Activated T-helper 17 cell treated with anti-CD3 and anti-CD28 coated beads, Interleukin-2, amount 50 U/mL, for 72 hours (primary cell): ENCODE measurements at regions not wholly inside any gene's neighbourhood (a gene's known extent, or its start where the extent isn't known, plus 50 kb on each side); places are given as distances from the start of the nearest gene placed in this dataset.

Experiments used
- ATAC-seq: fragments of 150-1000 bp; cut with Tn5 transposase; replicated peaks from 2 replicates; pipeline ENCODE4 v1.10.0; 2021; ENCODE audit warnings: mild to moderate bottlenecking, moderate library complexity
- H3K27ac Mint-ChIP-seq: one replicate; pipeline ENCODE4 v1.8.0; 2022; ENCODE audit warnings: mixed read lengths
- H3K27me3 Mint-ChIP-seq: one replicate; pipeline ENCODE4 v1.8.0; 2022; ENCODE audit warnings: mixed read lengths
- H3K36me3 Mint-ChIP-seq: one replicate; pipeline ENCODE4 v1.8.0; 2022; ENCODE audit warnings: low read depth, mild to moderate bottlenecking, mixed read lengths
- H3K4me1 Mint-ChIP-seq: one replicate; pipeline ENCODE4 v1.8.0; 2022; ENCODE audit warnings: mixed read lengths
- H3K4me3 Mint-ChIP-seq: one replicate; pipeline ENCODE4 v1.8.0; 2022; ENCODE audit warnings: mild to moderate bottlenecking, mixed read lengths
- H3K9me3 Mint-ChIP-seq: one replicate; pipeline ENCODE4 v1.8.0; 2022; ENCODE audit warnings: mixed read lengths

- peaks cover 7% of the 10 kb centered on the region for H3K9me3 Mint-ChIP-seq
- H3K27me3 Mint-ChIP-seq = no peaks in the 10 kb centered on the region
- no peak overlapping the region for H3K27ac Mint-ChIP-seq
- H3K4me3 Mint-ChIP-seq = no peak overlapping the region
- no peak for ATAC-seq
- H3K36me3 Mint-ChIP-seq = no peaks in the 10 kb centered on the region
- no peaks in the 10 kb centered on the region for H3K4me1 Mint-ChIP-seq
These were observed 307.7 kb upstream of the SLC10A2 start for GRCh38 chr13:103373916-103374315.

GRCh38 chr13:103371271-103371670 lies 305.1 kb upstream of the SLC10A2 start:
- H3K27me3 Mint-ChIP-seq = no peaks in the 10 kb centered on the region
- H3K9me3 Mint-ChIP-seq = no peaks in the 10 kb centered on the region
- no peak overlapping the region for H3K4me3 Mint-ChIP-seq
- no peaks in the 10 kb centered on the region for H3K36me3 Mint-ChIP-seq
- H3K4me1 Mint-ChIP-seq = no peaks in the 10 kb centered on the region
- ATAC-seq = no peak
- no peak overlapping the region for H3K27ac Mint-ChIP-seq

GRCh38 chr13:103370790-103371189 lies 304.6 kb upstream of the SLC10A2 start:
- no peak for ATAC-seq
- Mint-ChIP-seq H3K27me3 (no peaks in the 10 kb centered on the region), H3K4me3 (no peak overlapping the region), H3K4me1 (no peaks in the 10 kb centered on the region), H3K9me3 (no peaks in the 10 kb centered on the region), H3K36me3 (no peaks in the 10 kb centered on the region), H3K27ac (no peak overlapping the region)

- ATAC-seq = no peak
- peaks cover 7% of the 10 kb centered on the region for H3K9me3 Mint-ChIP-seq
- no peaks in the 10 kb centered on the region for H3K4me1 Mint-ChIP-seq
- H3K27me3 Mint-ChIP-seq = no peaks in the 10 kb centered on the region
- H3K27ac Mint-ChIP-seq = no peak overlapping the region
- no peaks in the 10 kb centered on the region for H3K36me3 Mint-ChIP-seq
- no peak overlapping the region for H3K4me3 Mint-ChIP-seq
These were observed 292.2 kb upstream of the SLC10A2 start for GRCh38 chr13:103358255-103358932.

GRCh38 chr13:103356226-103356864 lies 290.1 kb upstream of the SLC10A2 start:
- Mint-ChIP-seq H3K27me3 (no peaks in the 10 kb centered on the region), H3K4me1 (no peaks in the 10 kb centered on the region), H3K4me3 (no peak overlapping the region), H3K27ac (no peak overlapping the region), H3K36me3 (no peaks in the 10 kb centered on the region), H3K9me3 (peaks cover 11% of the 10 kb centered on the region)
- ATAC-seq = no peak

GRCh38 chr13:103354171-103354570 lies 288.0 kb upstream of the SLC10A2 start:
- Mint-ChIP-seq H3K4me1 (no peaks in the 10 kb centered on the region), H3K36me3 (no peaks in the 10 kb centered on the region), H3K27me3 (no peaks in the 10 kb centered on the region), H3K27ac (no peak overlapping the region), H3K9me3 (peaks cover 13% of the 10 kb centered on the region), H3K4me3 (no peak overlapping the region)
- no peak for ATAC-seq

- peaks cover 13% of the 10 kb centered on the region for H3K9me3 Mint-ChIP-seq
These were observed 285.0 kb upstream of the SLC10A2 start for GRCh38 chr13:103351035-103351828.

GRCh38 chr13:103350147-103350546 lies 283.9 kb upstream of the SLC10A2 start:
- H3K36me3 Mint-ChIP-seq = no peaks in the 10 kb centered on the region
- no peak overlapping the region for H3K4me3 Mint-ChIP-seq
- H3K27ac Mint-ChIP-seq = no peak overlapping the region
- H3K9me3 Mint-ChIP-seq = peaks cover 13% of the 10 kb centered on the region
- no peak for ATAC-seq
- H3K27me3 Mint-ChIP-seq = no peaks in the 10 kb centered on the region
- H3K4me1 Mint-ChIP-seq = no peaks in the 10 kb centered on the region

More at GRCh38 chr13:103351035-103351828, 285.0 kb upstream of the SLC10A2 start:
- no peaks in the 10 kb centered on the region for H3K27me3 Mint-ChIP-seq
- no peaks in the 10 kb centered on the region for H3K4me1 Mint-ChIP-seq
- no peaks in the 10 kb centered on the region for H3K36me3 Mint-ChIP-seq
- H3K4me3 Mint-ChIP-seq = no peak overlapping the region
- H3K27ac Mint-ChIP-seq = no peak overlapping the region
- ATAC-seq = no peak

GRCh38 chr13:103349211-103349980 lies 283.2 kb upstream of the SLC10A2 start:
- no peak for ATAC-seq
- H3K36me3 Mint-ChIP-seq = no peaks in the 10 kb centered on the region
- H3K27me3 Mint-ChIP-seq = no peaks in the 10 kb centered on the region
- H3K27ac Mint-ChIP-seq = no peak overlapping the region
- H3K4me3 Mint-ChIP-seq = no peak overlapping the region
- H3K9me3 Mint-ChIP-seq = peaks cover 11% of the 10 kb centered on the region
- no peaks in the 10 kb centered on the region for H3K4me1 Mint-ChIP-seq

- no peaks in the 10 kb centered on the region for H3K27me3 Mint-ChIP-seq
- no peak overlapping the region for H3K27ac Mint-ChIP-seq
- no peaks in the 10 kb centered on the region for H3K9me3 Mint-ChIP-seq
- no peak for ATAC-seq
- H3K4me3 Mint-ChIP-seq = no peak overlapping the region
- no peaks in the 10 kb centered on the region for H3K36me3 Mint-ChIP-seq
- no peaks in the 10 kb centered on the region for H3K4me1 Mint-ChIP-seq
These were observed 269.0 kb upstream of the SLC10A2 start for GRCh38 chr13:103335241-103335640.

GRCh38 chr13:103331924-103332323 lies 265.7 kb upstream of the SLC10A2 start:
- Mint-ChIP-seq H3K4me1 (no peaks in the 10 kb centered on the region), H3K4me3 (no peak overlapping the region), H3K9me3 (no peaks in the 10 kb centered on the region), H3K27me3 (no peaks in the 10 kb centered on the region), H3K27ac (no peak overlapping the region), H3K36me3 (no peaks in the 10 kb centered on the region)
- ATAC-seq = no peak

GRCh38 chr13:103328899-103329298 lies 262.7 kb upstream of the SLC10A2 start:
- Mint-ChIP-seq H3K4me3 (no peak overlapping the region), H3K36me3 (no peaks in the 10 kb centered on the region), H3K27me3 (no peaks in the 10 kb centered on the region), H3K27ac (no peak overlapping the region), H3K9me3 (no peaks in the 10 kb centered on the region), H3K4me1 (no peaks in the 10 kb centered on the region)
- no peak for ATAC-seq

GRCh38 chr13:103326326-103326725 lies 260.1 kb upstream of the SLC10A2 start:
- H3K4me3 Mint-ChIP-seq = no peak overlapping the region

GRCh38 chr13:103325672-103326071 lies 259.5 kb upstream of the SLC10A2 start:
- Mint-ChIP-seq H3K4me3 (no peak overlapping the region), H3K27ac (no peak overlapping the region), H3K9me3 (peaks cover 6% of the 10 kb centered on the region), H3K36me3 (no peaks in the 10 kb centered on the region), H3K27me3 (no peaks in the 10 kb centered on the region), H3K4me1 (no peaks in the 10 kb centered on the region)
- no peak for ATAC-seq

More at GRCh38 chr13:103326326-103326725, 260.1 kb upstream of the SLC10A2 start:
- no peaks in the 10 kb centered on the region for H3K36me3 Mint-ChIP-seq
- no peaks in the 10 kb centered on the region for H3K4me1 Mint-ChIP-seq
- no peak for ATAC-seq
- H3K27me3 Mint-ChIP-seq = no peaks in the 10 kb centered on the region
- no peak overlapping the region for H3K27ac Mint-ChIP-seq
- peaks cover 6% of the 10 kb centered on the region for H3K9me3 Mint-ChIP-seq
